Kasumi-1 (cell line): ENCODE measurements at regions not wholly inside any gene's neighbourhood (a gene's known extent, or its start where the extent isn't known, plus 50 kb on each side); places are given as distances from the start of the nearest gene placed in this dataset.

Experiments used
- DNase-seq, 2 experiments: peaks; one replicate each; lab custom pipeline; 2025; lab: John Stamatoyannopoulos, UW

- no peak for DNase-seq
Measured at GRCh38 chr2:57943315-57943714, 103.3 kb upstream of the VRK2 start.

GRCh38 chr2:57947398-57947797 is 99.2 kb upstream of the VRK2 start:
- DNase-seq = no peak

- DNase-seq = no peak
Measured at GRCh38 chr2:57954020-57954419, 92.6 kb upstream of the VRK2 start.

- DNase-seq = no peak
Measured at GRCh38 chr2:57957238-57957637, 89.4 kb upstream of the VRK2 start.

- no peak for DNase-seq
Measured at GRCh38 chr2:57959390-57959789, 87.2 kb upstream of the VRK2 start.

- DNase-seq = peak; percentile 23 to 36
Measured at GRCh38 chr2:57962861-57963260, 83.7 kb upstream of the VRK2 start.

- no peak for DNase-seq
Measured at GRCh38 chr2:57965219-57965618, 81.4 kb upstream of the VRK2 start.

- DNase-seq = no peak
Measured at GRCh38 chr2:57965961-57966360, 80.6 kb upstream of the VRK2 start.

GRCh38 chr2:57973621-57974186 is 72.9 kb upstream of the VRK2 start:
- no peak for DNase-seq

- DNase-seq = no peak
Measured at GRCh38 chr2:57979158-57979557, 67.4 kb upstream of the VRK2 start.

- DNase-seq = no peak
Measured at GRCh38 chr2:57981083-57981768, 65.4 kb upstream of the VRK2 start.

GRCh38 chr2:57987835-57988573 is 58.6 kb upstream of the VRK2 start:
- DNase-seq = no peak

- no peak for DNase-seq
Measured at GRCh38 chr2:57990118-57990725, 56.4 kb upstream of the VRK2 start.
